MM.1S (cell line): ENCODE measurements at regions not wholly inside any gene's neighbourhood (a gene's known extent, or its start where the extent isn't known, plus 50 kb on each side); places are given as distances from the start of the nearest gene placed in this dataset.

Experiments
- DNase-seq: peaks from one replicate; pipeline ENCODE4 v3.0.0-alpha.2; 2015
- H2AFZ ChIP-seq: fragments of 300-600 bp; sonication (generic); 2 replicates; pipeline ENCODE4 v1.6.0; 2016; ENCODE audit warnings: antibody characterized with exemption, low read length
- H3F3A ChIP-seq: fragments of 300-600 bp; sonication (generic); 2 replicates; pipeline ENCODE4 v1.6.1; 2016; ENCODE audit warnings: mild to moderate bottlenecking, antibody characterized with exemption, low read length, moderate library complexity, mixed read lengths; ENCODE audit not compliant: insufficient read depth
- H3K27ac ChIP-seq: fragments of 300-600 bp; sonication (generic); 2 replicates; pipeline ENCODE4 v1.5.1; 2016; ENCODE audit warnings: mild to moderate bottlenecking, low read length
- H3K27me3 ChIP-seq: fragments of 300-600 bp; sonication (generic); replicated peaks from 2 replicates; pipeline ENCODE4 v1.6.0; 2016; ENCODE audit warnings: low read length; ENCODE audit not compliant: insufficient read depth
- H3K36me3 ChIP-seq: fragments of 300-600 bp; sonication (generic); replicated peaks from 2 replicates; pipeline ENCODE4 v1.6.1; 2016; ENCODE audit warnings: mild to moderate bottlenecking, low read length, mixed read lengths; ENCODE audit not compliant: insufficient read depth
- H3K4me1 ChIP-seq: fragments of 300-600 bp; sonication (generic); 2 replicates; pipeline ENCODE4 v1.6.1; 2016; ENCODE audit warnings: low read length, mixed read lengths
- H3K4me2 ChIP-seq: fragments of 300-600 bp; sonication (generic); 2 replicates; pipeline ENCODE4 v1.6.0; 2016; ENCODE audit warnings: low read depth, low read length
- H3K4me3 ChIP-seq: fragments of 300-600 bp; sonication (generic); 2 replicates; pipeline ENCODE4 v1.5.1; 2016; ENCODE audit warnings: low read length, mixed read lengths
- H3K79me2 ChIP-seq: fragments of 300-600 bp; sonication (generic); 2 replicates; pipeline ENCODE4 v1.6.1; 2016; ENCODE audit warnings: mixed run types, low read length, mixed read lengths
- H3K9ac ChIP-seq: fragments of 300-600 bp; sonication (generic); 2 replicates; pipeline ENCODE4 v1.6.1; 2016; ENCODE audit warnings: low read length, mixed read lengths
- H3K9me2 ChIP-seq: fragments of 300-600 bp; sonication (generic); replicated peaks from 2 replicates; pipeline ENCODE4 v1.6.1; 2016; ENCODE audit warnings: mild to moderate bottlenecking, low read length, mixed read lengths; ENCODE audit not compliant: insufficient read depth
- H3K9me3 ChIP-seq: fragments of 300-600 bp; sonication (generic); replicated peaks from 2 replicates; pipeline ENCODE4 v1.6.1; 2016; ENCODE audit warnings: mild to moderate bottlenecking, low read length, mixed read lengths; ENCODE audit not compliant: insufficient read depth
- H4K20me1 ChIP-seq: fragments of 300-600 bp; sonication (generic); 2 replicates; pipeline ENCODE4 v1.6.1; 2016; ENCODE audit warnings: mild to moderate bottlenecking, low read length, moderate library complexity, mixed read lengths; ENCODE audit not compliant: insufficient read depth
- CTCF ChIP-seq: fragments of 300-600 bp; sonication (generic); IDR thresholded peaks from 2 replicates; pipeline ENCODE4 v1.5.1; 2016; ENCODE audit warnings: antibody characterized with exemption, low read length, mixed read lengths
- EZH2 ChIP-seq: fragments of 300-600 bp; sonication (generic); optimal IDR thresholded peaks from 2 replicates; pipeline ENCODE3; 2017; ENCODE audit warnings: low read depth, mild to moderate bottlenecking, antibody characterized with exemption, low read length, mixed read lengths
- EZH2phosphoT487 ChIP-seq: fragments of 300-600 bp; sonication (generic); IDR thresholded peaks from 2 replicates; pipeline ENCODE4 v1.6.1; 2018; ENCODE audit warnings: antibody characterized with exemption, low read length

GRCh38 chr20:53693262-53693871 is 99.7 kb upstream of the ZNF217 start:
- Histone ChIP-seq H3F3A (no peaks in the 10 kb centered on the region), H3K9ac (no peak overlapping the region), H3K79me2 (no peaks in the 10 kb centered on the region), H3K4me3 (no peak overlapping the region), H3K27ac (no peak overlapping the region), H2AFZ (no peak overlapping the region), H3K9me3 (no peaks in the 10 kb centered on the region), H3K27me3 (no peaks in the 10 kb centered on the region), H3K4me1 (no peaks in the 10 kb centered on the region), H4K20me1 (no peaks in the 10 kb centered on the region), H3K9me2 (no peaks in the 10 kb centered on the region), H3K4me2 (no peak overlapping the region), H3K36me3 (no peaks in the 10 kb centered on the region)
- DNase-seq, result no peak
- TF ChIP-seq EZH2 (no peak), CTCF (no peak), EZH2phosphoT487 (no peak)

- H3K27me3 ChIP-seq, result no peaks in the 10 kb centered on the region
- no peaks in the 10 kb centered on the region for H3K36me3 ChIP-seq
- H3K79me2 ChIP-seq, result no peaks in the 10 kb centered on the region
- H4K20me1 ChIP-seq, result no peaks in the 10 kb centered on the region
- H3F3A ChIP-seq, result no peaks in the 10 kb centered on the region
- TF ChIP-seq CTCF, result no peak
- no peak for TF ChIP-seq EZH2
- TF ChIP-seq EZH2phosphoT487, result no peak
- no peak overlapping the region for H3K4me2 ChIP-seq
- H3K4me3 ChIP-seq, result no peak overlapping the region
- no peaks in the 10 kb centered on the region for H3K4me1 ChIP-seq
- H3K9me2 ChIP-seq, result no peaks in the 10 kb centered on the region
- DNase-seq, result no peak
- H3K27ac ChIP-seq, result no peak overlapping the region
- no peak overlapping the region for H2AFZ ChIP-seq
- no peak overlapping the region for H3K9ac ChIP-seq
- H3K9me3 ChIP-seq, result no peaks in the 10 kb centered on the region
Observed at GRCh38 chr20:53692465-53693067, 98.9 kb upstream of the ZNF217 start.

- H3K4me2 ChIP-seq, result no peak overlapping the region
- no peak overlapping the region for H3K9ac ChIP-seq
- H3K79me2 ChIP-seq, result no peaks in the 10 kb centered on the region
- H4K20me1 ChIP-seq, result no peaks in the 10 kb centered on the region
- H3K27me3 ChIP-seq, result no peaks in the 10 kb centered on the region
- no peaks in the 10 kb centered on the region for H3F3A ChIP-seq
- no peaks in the 10 kb centered on the region for H3K9me3 ChIP-seq
- no peaks in the 10 kb centered on the region for H3K4me1 ChIP-seq
- no peaks in the 10 kb centered on the region for H3K36me3 ChIP-seq
- H2AFZ ChIP-seq, result no peak overlapping the region
- TF ChIP-seq CTCF (no peak), EZH2phosphoT487 (no peak), EZH2 (no peak)
- H3K9me2 ChIP-seq, result no peaks in the 10 kb centered on the region
- H3K4me3 ChIP-seq, result no peak overlapping the region
- no peak overlapping the region for H3K27ac ChIP-seq
- DNase-seq, result no peak
Observed at GRCh38 chr20:53691811-53692192, 98.2 kb upstream of the ZNF217 start.
